Endodermal cell (in vitro differentiated cells): ENCODE measurements at regions not wholly inside any gene's neighbourhood (a gene's known extent, or its start where the extent isn't known, plus 50 kb on each side); places are given as distances from the start of the nearest gene placed in this dataset.

ENCODE experiments used
- DNase-seq: peaks from one replicate; pipeline ENCODE4 v3.0.0-alpha.2; 2017
- H3K27ac ChIP-seq: 2 replicates; pipeline ENCODE4 v1.5.1; 2013; ENCODE audit warnings: mild to moderate bottlenecking, low read depth, low read length, moderate library complexity
- H3K27me3 ChIP-seq: 2 replicates; pipeline ENCODE4 v1.6.1; 2013; ENCODE audit warnings: mild to moderate bottlenecking, low read length, moderate library complexity; ENCODE audit not compliant: insufficient read depth, control insufficient read depth, poor library complexity, severe bottlenecking
- H3K36me3 ChIP-seq: 2 replicates; pipeline ENCODE4 v1.7.0; 2013; ENCODE audit warnings: mild to moderate bottlenecking, low read length, moderate library complexity; ENCODE audit not compliant: control insufficient read depth, insufficient read depth
- H3K4me1 ChIP-seq: one replicate; pipeline ENCODE4 v1.7.0; 2013; ENCODE audit warnings: low read length; ENCODE audit not compliant: control insufficient read depth, insufficient read depth
- H3K4me3 ChIP-seq: 2 replicates; pipeline ENCODE4 v1.5.1; 2013; ENCODE audit warnings: mild to moderate bottlenecking, low read length, moderate library complexity
- H3K9ac ChIP-seq: 2 replicates; pipeline ENCODE4 v1.6.1; 2013; ENCODE audit warnings: mild to moderate bottlenecking, low read length, moderate library complexity; ENCODE audit not compliant: poor library complexity, severe bottlenecking; ENCODE audit errors: extremely low read depth
- H3K9me3 ChIP-seq: 2 replicates; pipeline ENCODE4 v1.6.1; 2013; ENCODE audit warnings: mild to moderate bottlenecking, low read length, moderate library complexity; ENCODE audit not compliant: control insufficient read depth
- H3K27ac Mint-ChIP-seq: 2 replicates; pipeline ENCODE4 v1.8.0; 2020; ENCODE audit warnings: mixed read lengths
- H3K27me3 Mint-ChIP-seq: 2 replicates; pipeline ENCODE4 v1.8.0; 2021; ENCODE audit warnings: mild to moderate bottlenecking, mixed read lengths; ENCODE audit not compliant: insufficient read depth
- H3K36me3 Mint-ChIP-seq: 2 replicates; pipeline ENCODE4 v1.8.0; 2020; ENCODE audit warnings: low read depth, mixed read lengths
- H3K4me1 Mint-ChIP-seq: 2 replicates; pipeline ENCODE4 v1.8.0; 2020; ENCODE audit warnings: mixed read lengths
- H3K4me3 Mint-ChIP-seq: 2 replicates; pipeline ENCODE4 v1.8.0; 2020; ENCODE audit warnings: mild to moderate bottlenecking, moderate library complexity, mixed read lengths
- H3K9me3 Mint-ChIP-seq: 2 replicates; pipeline ENCODE4 v1.8.0; 2020; ENCODE audit warnings: mild to moderate bottlenecking, mixed read lengths
- whole genome bisulfite sequencing, 2 experiments: methylation state at CpG; one replicate each; pipeline versions ENCODE4 v1.1.5 to v1.1.7; 2013; ENCODE audit warnings: missing lambda C conversion rate in 2 of 2, mixed read lengths in 1 of 2; ENCODE audit not compliant: insufficient coverage in 1 of 2, insufficient read length in 1 of 2; 5-methylcytosine and 5-hydroxymethylcytosine counted together
- TF ChIP-seq, protein P1 (sequence below): fragments of 200-600 bp; sonication (generic); conservative IDR thresholded peaks from 2 replicates; pipeline ENCODE4 v1.5.0; 2021; ENCODE audit warnings: antibody characterized with exemption, mild to moderate bottlenecking

DNA sequence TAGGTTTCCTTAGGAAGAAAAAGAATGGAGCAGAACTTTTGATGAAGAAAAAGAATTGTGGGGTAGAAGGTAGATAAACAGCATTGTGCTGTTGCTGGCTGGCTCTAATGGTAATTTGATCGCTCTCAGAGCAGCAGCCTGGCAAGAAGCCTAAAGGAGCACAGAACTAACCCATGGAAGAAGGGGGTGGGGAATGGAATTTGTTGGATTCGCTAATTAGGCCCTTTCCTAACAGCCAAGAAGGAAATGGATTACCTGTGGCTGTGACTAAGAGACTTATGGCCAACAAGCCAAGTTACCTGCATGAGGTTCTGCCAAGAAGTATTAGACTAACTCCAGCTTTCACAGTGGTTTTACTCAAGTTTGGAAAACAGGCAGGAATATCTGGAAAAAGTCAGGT is 210.6 kb downstream of the IKZF2 start:
- Mint-ChIP-seq H3K36me3 (no peaks in the 10 kb centered on the region), H3K27me3 (no peaks in the 10 kb centered on the region), H3K4me1 (peaks cover 41% of the 10 kb centered on the region), H3K9me3 (no peaks in the 10 kb centered on the region), H3K27ac (peak overlapping the region; percentile 86), H3K4me3 (peak overlapping the region; percentile 5)
- no peak overlapping the region for H3K4me3 ChIP-seq
- no peaks in the 10 kb centered on the region for H3K36me3 ChIP-seq
- no peak overlapping the region for H3K27ac ChIP-seq
- no peaks in the 10 kb centered on the region for H3K9me3 ChIP-seq
- H3K9ac ChIP-seq = no peak overlapping the region
- WGBS, 2 experiments = 8 to 13% methylated on average over 2 of the region's 2 CpGs
- peaks cover 12% of the 10 kb centered on the region for H3K4me1 ChIP-seq
- TF ChIP-seq, protein P1, sequence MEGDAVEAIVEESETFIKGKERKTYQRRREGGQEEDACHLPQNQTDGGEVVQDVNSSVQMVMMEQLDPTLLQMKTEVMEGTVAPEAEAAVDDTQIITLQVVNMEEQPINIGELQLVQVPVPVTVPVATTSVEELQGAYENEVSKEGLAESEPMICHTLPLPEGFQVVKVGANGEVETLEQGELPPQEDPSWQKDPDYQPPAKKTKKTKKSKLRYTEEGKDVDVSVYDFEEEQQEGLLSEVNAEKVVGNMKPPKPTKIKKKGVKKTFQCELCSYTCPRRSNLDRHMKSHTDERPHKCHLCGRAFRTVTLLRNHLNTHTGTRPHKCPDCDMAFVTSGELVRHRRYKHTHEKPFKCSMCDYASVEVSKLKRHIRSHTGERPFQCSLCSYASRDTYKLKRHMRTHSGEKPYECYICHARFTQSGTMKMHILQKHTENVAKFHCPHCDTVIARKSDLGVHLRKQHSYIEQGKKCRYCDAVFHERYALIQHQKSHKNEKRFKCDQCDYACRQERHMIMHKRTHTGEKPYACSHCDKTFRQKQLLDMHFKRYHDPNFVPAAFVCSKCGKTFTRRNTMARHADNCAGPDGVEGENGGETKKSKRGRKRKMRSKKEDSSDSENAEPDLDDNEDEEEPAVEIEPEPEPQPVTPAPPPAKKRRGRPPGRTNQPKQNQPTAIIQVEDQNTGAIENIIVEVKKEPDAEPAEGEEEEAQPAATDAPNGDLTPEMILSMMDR = no peak
- DNase-seq = peak; percentile 78
- H3K27me3 ChIP-seq = no peaks in the 10 kb centered on the region

DNA sequence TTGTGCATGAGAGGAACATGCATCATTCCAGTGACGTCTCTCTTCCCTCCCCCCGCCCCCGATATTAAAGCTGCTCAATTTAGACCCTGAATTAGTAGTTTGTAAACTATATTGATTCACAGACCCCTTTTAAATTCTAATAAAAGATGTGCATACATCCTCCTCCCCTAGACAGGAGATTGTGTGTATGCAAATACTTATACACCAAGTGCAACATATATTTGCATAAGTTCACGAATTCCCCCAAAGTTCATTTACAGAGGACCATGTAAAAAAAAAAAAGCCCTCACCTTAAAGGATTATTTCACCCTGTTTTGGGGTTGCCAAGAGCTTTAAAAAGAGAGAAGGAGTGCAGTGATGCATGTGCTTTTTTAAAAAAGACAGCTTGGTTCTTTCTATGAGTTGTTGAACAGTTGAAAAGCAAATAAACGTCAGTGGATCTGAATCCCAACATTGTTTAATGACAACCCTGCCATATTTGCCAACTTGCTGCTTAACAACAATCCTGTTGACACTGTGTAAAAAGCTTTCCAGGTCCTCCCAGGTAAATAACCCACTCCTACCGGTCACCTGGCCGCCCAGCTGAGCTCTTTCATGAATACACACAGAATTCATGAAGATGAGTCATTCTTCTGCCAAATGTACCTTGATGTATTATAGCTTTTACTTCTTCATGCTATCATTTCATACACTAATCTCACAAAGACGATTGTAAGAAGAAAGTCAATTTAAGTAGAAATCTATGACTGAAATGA is 211.5 kb downstream of the IKZF2 start:
- no peaks in the 10 kb centered on the region for H3K36me3 ChIP-seq
- peak; percentile 67 for DNase-seq
- WGBS, 2 experiments = 67 to 72% methylated on average over 4 to 6 of the region's 8 CpGs
- Mint-ChIP-seq H3K4me1 (peaks cover 38% of the 10 kb centered on the region), H3K36me3 (no peaks in the 10 kb centered on the region), H3K27me3 (no peaks in the 10 kb centered on the region), H3K9me3 (no peaks in the 10 kb centered on the region), H3K4me3 (peak overlapping the region; percentile 5), H3K27ac (peak overlapping the region; percentile 86)
- no peak overlapping the region for H3K4me3 ChIP-seq
- no peaks in the 10 kb centered on the region for H3K9me3 ChIP-seq
- TF ChIP-seq, protein P1 = no peak
- no peak overlapping the region for H3K9ac ChIP-seq
- H3K4me1 ChIP-seq = peaks cover 12% of the 10 kb centered on the region
- H3K27me3 ChIP-seq = no peaks in the 10 kb centered on the region
- no peak overlapping the region for H3K27ac ChIP-seq

DNA sequence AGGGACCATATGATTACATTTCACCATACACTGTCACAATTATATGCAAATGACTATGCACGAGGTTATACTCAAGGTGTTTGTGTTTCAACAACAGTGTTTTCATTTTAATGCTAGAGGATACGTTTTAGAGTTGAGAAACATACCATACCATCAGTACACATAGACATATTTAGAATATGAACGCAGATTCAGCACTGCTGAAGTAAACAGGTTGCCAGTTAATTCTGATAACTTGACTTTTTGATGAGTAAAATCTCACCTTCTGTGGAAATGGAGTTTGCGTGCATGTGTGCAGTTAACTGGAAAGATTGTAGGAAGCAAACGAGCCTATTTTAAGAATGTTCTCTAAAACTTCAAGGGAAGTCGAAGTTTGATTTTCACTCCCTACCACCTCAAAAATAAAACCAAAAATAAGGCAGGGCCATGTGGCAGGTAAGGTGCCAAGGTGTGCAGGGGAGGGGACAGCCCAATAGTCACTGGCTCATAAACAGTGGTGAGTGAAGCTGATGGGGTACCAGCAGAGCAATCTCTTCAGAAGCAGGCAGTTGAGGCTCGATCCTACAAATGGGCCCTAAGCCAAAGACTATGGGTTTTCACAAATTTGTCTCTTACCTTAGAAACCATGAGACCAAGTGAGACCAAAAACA is 213.1 kb downstream of the IKZF2 start:
- TF ChIP-seq, protein P1 = no peak
- no peaks in the 10 kb centered on the region for H3K27me3 ChIP-seq
- H3K9ac ChIP-seq = no peak overlapping the region
- H3K9me3 Mint-ChIP-seq = no peaks in the 10 kb centered on the region
- 96 to 100% methylated on average over 1 to 7 of the region's 7 CpGs for WGBS, 2 experiments
- no peaks in the 10 kb centered on the region for H3K27me3 Mint-ChIP-seq
- peaks cover 38% of the 10 kb centered on the region for H3K4me1 Mint-ChIP-seq
- no peak overlapping the region for H3K4me3 Mint-ChIP-seq
- H3K36me3 Mint-ChIP-seq = no peaks in the 10 kb centered on the region
- no peaks in the 10 kb centered on the region for H3K36me3 ChIP-seq
- no peak overlapping the region for H3K27ac ChIP-seq
- H3K9me3 ChIP-seq = no peaks in the 10 kb centered on the region
- no peak overlapping the region for H3K4me3 ChIP-seq
- peaks cover 12% of the 10 kb centered on the region for H3K4me1 ChIP-seq
- H3K27ac Mint-ChIP-seq = no peak overlapping the region
- DNase-seq = no peak
